Adrenal gland (tissue), 5 donors: ENCODE measurements at regions not wholly inside any gene's neighbourhood (a gene's known extent, or its start where the extent isn't known, plus 50 kb on each side); places are given as distances from the start of the nearest gene placed in this dataset.

Experiments used
- POLR2A ChIP-seq, 2 donors: fragments of 450-650 bp; IDR thresholded peaks; one replicate each; pipeline ENCODE4 v1.6.1; 2017; ENCODE audit warnings: antibody characterized with exemption in 2 of 2, mild to moderate bottlenecking in 2 of 2, moderate library complexity in 1 of 2
- TF ChIP-seq, protein P1 (sequence below), 6 experiments: fragments of 450-650 bp in 4 of 6; fragments of 200-600 bp in 2 of 6; sonication (generic) in 1 of 6; IDR thresholded peaks; 1 replicate in 5 of 6; 2 replicates in 1 of 6; pipeline versions ENCODE4 v1.5.1 to v1.8.0; 2016 to 2021; ENCODE audit warnings: antibody characterized with exemption in 6 of 6, mild to moderate bottlenecking in 2 of 6, moderate library complexity in 1 of 6
- donor health status: DM: no; HTN: no; CAD: no.

DNA sequence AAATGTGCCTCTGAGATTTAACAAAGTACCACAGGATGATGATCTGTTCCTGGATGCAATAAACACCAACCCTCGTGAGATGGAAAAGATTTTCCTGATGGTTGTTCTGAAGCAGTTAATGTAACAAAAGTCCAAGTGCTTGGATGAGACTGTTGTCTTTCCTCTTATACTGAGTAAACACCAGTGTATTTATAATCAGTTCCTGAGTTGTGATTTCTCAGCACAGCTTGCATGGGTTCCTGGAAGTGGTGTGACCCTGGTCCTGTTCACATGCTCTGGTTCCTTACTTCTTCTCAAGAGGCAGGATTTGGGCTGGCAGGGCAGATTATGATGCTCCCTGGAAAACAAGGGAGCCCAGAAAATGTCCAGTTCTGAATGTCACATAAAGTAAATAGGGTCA lies 208.2 kb upstream of the USP24 start:
- TF ChIP-seq, protein P1, sequence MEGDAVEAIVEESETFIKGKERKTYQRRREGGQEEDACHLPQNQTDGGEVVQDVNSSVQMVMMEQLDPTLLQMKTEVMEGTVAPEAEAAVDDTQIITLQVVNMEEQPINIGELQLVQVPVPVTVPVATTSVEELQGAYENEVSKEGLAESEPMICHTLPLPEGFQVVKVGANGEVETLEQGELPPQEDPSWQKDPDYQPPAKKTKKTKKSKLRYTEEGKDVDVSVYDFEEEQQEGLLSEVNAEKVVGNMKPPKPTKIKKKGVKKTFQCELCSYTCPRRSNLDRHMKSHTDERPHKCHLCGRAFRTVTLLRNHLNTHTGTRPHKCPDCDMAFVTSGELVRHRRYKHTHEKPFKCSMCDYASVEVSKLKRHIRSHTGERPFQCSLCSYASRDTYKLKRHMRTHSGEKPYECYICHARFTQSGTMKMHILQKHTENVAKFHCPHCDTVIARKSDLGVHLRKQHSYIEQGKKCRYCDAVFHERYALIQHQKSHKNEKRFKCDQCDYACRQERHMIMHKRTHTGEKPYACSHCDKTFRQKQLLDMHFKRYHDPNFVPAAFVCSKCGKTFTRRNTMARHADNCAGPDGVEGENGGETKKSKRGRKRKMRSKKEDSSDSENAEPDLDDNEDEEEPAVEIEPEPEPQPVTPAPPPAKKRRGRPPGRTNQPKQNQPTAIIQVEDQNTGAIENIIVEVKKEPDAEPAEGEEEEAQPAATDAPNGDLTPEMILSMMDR (IDR thresholded peaks at IDR 0.05): no peak
- TF ChIP-seq POLR2A (IDR thresholded peaks at IDR 0.05): no peak
